K562 (cell line): ENCODE measurements at regions not wholly inside any gene's neighbourhood (a gene's known extent, or its start where the extent isn't known, plus 50 kb on each side); places are given as distances from the start of the nearest gene placed in this dataset.

Source experiments
- AFF1 ChIP-seq, 2 experiments: fragments of 450-650 bp; IDR thresholded peaks; 2 replicates each; pipeline ENCODE4 v1.6.1; 2018; ENCODE audit warnings: mild to moderate bottlenecking in 2 of 2, low read depth in 1 of 2; ENCODE audit not compliant: partially characterized antibody in 2 of 2
- CBX3 ChIP-seq, 2 experiments: IDR thresholded peaks; 1 replicate in 1 of 2; 2 replicates in 1 of 2; pipeline ENCODE4 v1.6.1; 2012; ENCODE audit warnings: inconsistent platforms in 2 of 2, low read length in 2 of 2, borderline replicate concordance in 1 of 2, control low read depth in 1 of 2
- COPS2 ChIP-seq: fragments of 450-650 bp; conservative IDR thresholded peaks from 2 replicates; pipeline ENCODE4 v1.6.1; 2016; ENCODE audit warnings: mild to moderate bottlenecking, moderate library complexity
- E2F5 ChIP-seq: sonication (generic); formaldehyde crosslinking; IDR thresholded peaks from 2 replicates; pipeline ENCODE4 v1.8.0; 2022; ENCODE audit warnings: mild to moderate bottlenecking, missing genetic modification reagents
- FOXP1 ChIP-seq: sonication (generic); formaldehyde crosslinking; IDR thresholded peaks from 2 replicates; pipeline ENCODE4 v1.8.0; 2022; ENCODE audit warnings: mild to moderate bottlenecking, missing genetic modification reagents
- HDAC8 ChIP-seq: fragments of 450-650 bp; IDR thresholded peaks from 2 replicates; pipeline ENCODE4 v1.6.1; 2016; ENCODE audit warnings: mild to moderate bottlenecking, missing genetic modification characterization, moderate library complexity, missing compliant biosample characterization
- JUND ChIP-seq, 2 experiments: IDR thresholded peaks; 2 replicates in 1 of 2; 3 replicates in 1 of 2; pipeline ENCODE4 v1.6.1; 2011; ENCODE audit warnings: borderline replicate concordance in 2 of 2, low read depth in 2 of 2, low read length in 2 of 2, improper control_type of control experiment in 1 of 2, missing biosample characterization in 1 of 2, missing genetic modification characterization in 1 of 2, missing genetic modification reagents in 1 of 2
- KLF16 ChIP-seq: IDR thresholded peaks from 2 replicates; pipeline ENCODE4 v1.6.1; 2016; ENCODE audit warnings: antibody characterized with exemption
- MAX ChIP-seq: sonication (generic); formaldehyde crosslinking; IDR thresholded peaks from 2 replicates; pipeline ENCODE4 v1.9.0; 2022; ENCODE audit warnings: mild to moderate bottlenecking, missing genetic modification reagents
- NONO ChIP-seq, 2 experiments: fragments of 200-400 bp in 1 of 2; fragments of 450-650 bp in 1 of 2; formaldehyde crosslinking in 1 of 2; IDR thresholded peaks; 2 replicates each; pipeline ENCODE4 v1.6.1; 2017; ENCODE audit warnings: low read depth in 2 of 2, mild to moderate bottlenecking in 2 of 2, moderate library complexity in 2 of 2, low read length in 1 of 2
- PHTF2 ChIP-seq: fragments of 250-450 bp; sonication (Bioruptor Pico); IDR thresholded peaks from 2 replicates; pipeline ENCODE4 v1.5.0; 2021; ENCODE audit warnings: mild to moderate bottlenecking
- POLR2G ChIP-seq: fragments of 200-400 bp; formaldehyde crosslinking; IDR thresholded peaks from 2 replicates; pipeline ENCODE4 v1.6.1; 2017; ENCODE audit warnings: low read depth, mild to moderate bottlenecking, antibody characterized with exemption, low read length, moderate library complexity
- SP2 ChIP-seq: IDR thresholded peaks from 2 replicates; pipeline ENCODE4 v1.6.1; 2011; ENCODE audit warnings: mild to moderate bottlenecking, low read depth, low read length, moderate library complexity; ENCODE audit not compliant: poor library complexity, severe bottlenecking; ENCODE audit errors: extremely low read depth
- STAT5B ChIP-seq: fragments of 250-450 bp; sonication (Bioruptor Pico); IDR thresholded peaks from 2 replicates; pipeline ENCODE4 v1.8.0; 2021; ENCODE audit warnings: mild to moderate bottlenecking, inconsistent platforms
- TAF1 ChIP-seq: IDR thresholded peaks from 2 replicates; pipeline ENCODE4 v1.6.1; 2011; ENCODE audit warnings: mild to moderate bottlenecking, low read length, moderate library complexity; ENCODE audit not compliant: insufficient read depth, control insufficient read depth, severe bottlenecking; ENCODE audit errors: extremely low read depth
- TCF7 ChIP-seq: sonication (generic); IDR thresholded peaks from 2 replicates; pipeline ENCODE4 v1.6.1; 2016; ENCODE audit warnings: antibody characterized with exemption, borderline replicate concordance
- ZNF23 ChIP-seq: fragments of 250-450 bp; sonication (Bioruptor Pico); IDR thresholded peaks from 2 replicates; pipeline ENCODE4 v1.4.0; 2020; ENCODE audit warnings: mild to moderate bottlenecking
- ZNF253 ChIP-seq: fragments of 250-450 bp; sonication (Bioruptor Pico); conservative IDR thresholded peaks from 2 replicates; pipeline ENCODE4 v1.6.1; 2021; ENCODE audit warnings: mild to moderate bottlenecking
- ZNF398 ChIP-seq: fragments of 250-450 bp; sonication (Bioruptor Pico); IDR thresholded peaks from 2 replicates; pipeline ENCODE4 v1.8.0; 2021; ENCODE audit warnings: moderate library complexity, mild to moderate bottlenecking, inconsistent platforms
- ZNF717 ChIP-seq: fragments of 250-450 bp; sonication (Bioruptor Pico); IDR thresholded peaks from 2 replicates; pipeline ENCODE4 v1.5.0; 2021
- ZNF764 ChIP-seq: fragments of 250-450 bp; sonication (Bioruptor Pico); IDR thresholded peaks from 2 replicates; pipeline ENCODE4 v1.4.0; 2020; ENCODE audit warnings: low read depth, mild to moderate bottlenecking, moderate library complexity
- ZNF780A ChIP-seq: fragments of 250-450 bp; sonication (Bioruptor Pico); IDR thresholded peaks from 2 replicates; pipeline ENCODE4 v1.5.0; 2021; ENCODE audit warnings: mild to moderate bottlenecking

GRCh38 chr2:105454801-105455485, 56.1 kb upstream of the FHL2 start (continued):
- TF ChIP-seq TCF7, result no peak
- TF ChIP-seq JUND (IDR thresholded peaks at IDR 0.05; ENCODE audit: borderline replicate concordance, low read depth, low read length), result no peak
- TF ChIP-seq JUND (tag; IDR thresholded peaks at IDR 0.05; ENCODE audit: borderline replicate concordance, low read depth, low read length), result no peak; the same call in 1 of the 3 replicates
- no peak for TF ChIP-seq SP2
- TF ChIP-seq ZNF764 (CRISPR knock-in tag), result no peak
- no peak for TF ChIP-seq TAF1
- no peak for TF ChIP-seq NONO (IDR thresholded peaks at IDR 0.05; ENCODE audit: low read depth in 2 of 2, low read length in 1 of 2)
- TF ChIP-seq PHTF2 (CRISPR knock-in tag), result no peak
- no peak for TF ChIP-seq ZNF253
- no peak for TF ChIP-seq COPS2
- no peak for TF ChIP-seq ZNF23 (CRISPR knock-in tag)
- TF ChIP-seq KLF16, result no peak
- TF ChIP-seq HDAC8, result peak; percentile 71; the same call in 1 of the 2 replicates
- TF ChIP-seq ZNF398 (CRISPR knock-in tag), result no peak
- TF ChIP-seq POLR2G, result no peak
- TF ChIP-seq AFF1 (IDR thresholded peaks at IDR 0.05; ENCODE audit: low read depth in 1 of 2, partially characterized antibody in 2 of 2), result no peak
- no peak for TF ChIP-seq ZNF780A (CRISPR knock-in tag)
- TF ChIP-seq E2F5 (CRISPR knock-in tag), result no peak
- TF ChIP-seq MAX (CRISPR knock-in tag), result no peak
- no peak for TF ChIP-seq CBX3 (IDR thresholded peaks at IDR 0.05; ENCODE audit: borderline replicate concordance in 1 of 2, low read length in 2 of 2)
- TF ChIP-seq FOXP1, result no peak
- no peak for TF ChIP-seq STAT5B (CRISPR knock-in tag)
- TF ChIP-seq ZNF717 (CRISPR knock-in tag), result no peak
